PC-9 (cell line): ENCODE measurements at regions not wholly inside any gene's neighbourhood (a gene's known extent, or its start where the extent isn't known, plus 50 kb on each side); places are given as distances from the start of the nearest gene placed in this dataset.

ENCODE experiments used
- BruUV-seq: library from RNA; stranded (reverse); fragments of 400-500 nt; replicated peaks from 2 replicates; lab custom pipeline; 2021; lab: Mats Ljungman, UMichigan
- CTCF ChIA-PET: fragments of 300-600 bp; sonication (Branson Sonifier 250); formaldehyde crosslinking; loops from one replicate; lab custom pipeline; 2022; ENCODE audit warnings: antibody characterized with exemption; lab: Charles Lee
- POLR2A ChIA-PET: fragments of 300-600 bp; sonication (Branson Sonifier 250); formaldehyde crosslinking; loops from one replicate; lab custom pipeline; 2022; ENCODE audit warnings: antibody characterized with exemption; ENCODE audit not compliant: unreplicated experiment; lab: Charles Lee
- DNase-seq, 2 experiments: peaks; one replicate each; pipeline versions ENCODE4 v3.0.0 to v3.0.0-alpha.2; 2015 to 2022; ENCODE audit warnings: mixed read lengths in 1 of 2
- H2AFZ ChIP-seq: fragments of 200-600 bp; sonication (generic); 2 replicates; pipeline ENCODE4 v1.8.1; 2017; ENCODE audit warnings: antibody characterized with exemption
- H3F3A ChIP-seq: fragments of 200-600 bp; sonication (generic); 2 replicates; pipeline ENCODE4 v1.8.1; 2017; ENCODE audit warnings: antibody characterized with exemption, mild to moderate bottlenecking, low read depth; ENCODE audit not compliant: insufficient read depth
- H3K27ac ChIP-seq: fragments of 200-600 bp; sonication (generic); 2 replicates; pipeline ENCODE4 v1.6.1; 2016; ENCODE audit warnings: mixed run types
- H3K27me3 ChIP-seq: fragments of 200-600 bp; sonication (generic); 2 replicates; pipeline ENCODE4 v1.6.1; 2016; ENCODE audit warnings: low read depth, mixed run types; ENCODE audit not compliant: insufficient read depth
- H3K36me3 ChIP-seq: fragments of 200-600 bp; sonication (generic); 2 replicates; pipeline ENCODE4 v1.6.1; 2016; ENCODE audit warnings: low read depth, mixed run types
- H3K4me1 ChIP-seq: fragments of 200-600 bp; sonication (generic); replicated peaks from 2 replicates; pipeline ENCODE4 v1.6.1; 2016; ENCODE audit warnings: mixed run types; ENCODE audit not compliant: insufficient read depth
- H3K4me2 ChIP-seq: fragments of 200-600 bp; sonication (generic); 2 replicates; pipeline ENCODE4 v1.6.1; 2017; ENCODE audit warnings: mixed run types
- H3K4me3 ChIP-seq: fragments of 200-600 bp; sonication (generic); 2 replicates; pipeline ENCODE4 v1.6.1; 2016; ENCODE audit warnings: mixed run types
- H3K79me2 ChIP-seq: fragments of 200-600 bp; sonication (generic); 2 replicates; pipeline ENCODE4 v1.6.1; 2017; ENCODE audit warnings: low read depth, mixed run types
- H3K9me2 ChIP-seq: fragments of 200-600 bp; sonication (generic); 2 replicates; pipeline ENCODE4 v1.8.1; 2017; ENCODE audit warnings: mild to moderate bottlenecking; ENCODE audit not compliant: insufficient read depth
- H3K9me3 ChIP-seq: fragments of 200-600 bp; sonication (generic); 2 replicates; pipeline ENCODE4 v1.8.1; 2016; ENCODE audit warnings: low read depth; ENCODE audit not compliant: insufficient read depth
- H4K20me1 ChIP-seq: fragments of 200-600 bp; sonication (generic); 2 replicates; pipeline ENCODE4 v1.8.1; 2017; ENCODE audit not compliant: insufficient read depth
- EZH2 ChIP-seq: fragments of 200-600 bp; sonication (generic); IDR thresholded peaks from 2 replicates; pipeline ENCODE4 v1.8.0; 2017; ENCODE audit warnings: antibody characterized with exemption, low read depth
- intact Hi-C: fragments of 100-400 bp; cut with micrococcal nuclease; formaldehyde crosslinking; loops from one replicate; pipeline ENCODE4 v1.10.0; 2022; ENCODE audit not compliant: unreplicated experiment
- TF ChIP-seq, protein P1 (sequence below): fragments of 200-600 bp; sonication (generic); conservative IDR thresholded peaks from 2 replicates; pipeline ENCODE4 v1.6.1; 2017; ENCODE audit warnings: mixed run types, antibody characterized with exemption, mild to moderate bottlenecking, moderate library complexity

DNA sequence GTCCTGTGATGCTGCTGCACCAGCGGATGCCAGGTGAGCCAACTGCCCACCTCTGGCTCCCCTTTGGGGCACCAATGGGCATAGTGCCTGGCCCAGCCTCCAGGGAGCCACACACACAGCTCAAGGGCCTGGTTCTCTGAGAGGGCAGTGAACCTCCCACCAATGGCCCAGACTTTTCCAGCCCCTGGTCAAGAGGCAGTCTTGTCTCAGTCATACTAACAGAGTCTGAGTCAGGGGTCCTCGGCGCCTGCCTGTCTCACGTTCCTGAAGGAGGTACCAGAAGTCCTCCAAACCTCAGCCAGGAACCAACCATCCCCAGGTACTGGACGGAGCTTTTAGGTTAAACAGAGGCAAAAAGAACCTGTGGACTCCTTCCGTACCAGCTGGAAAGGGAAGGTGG lies 121.1 kb downstream of the C5orf15 start:
- BruUV-seq: no TSS peak
- Histone ChIP-seq H3K4me3 (no peak overlapping the region), H2AFZ (no peak overlapping the region), H3F3A (no peaks in the 10 kb centered on the region), H3K4me1 (0 out of 2 replicates have a peak, but pooled peaks cover 7% of the 10 kb centered on the region), H3K9me2 (no peaks in the 10 kb centered on the region), H3K79me2 (no peaks in the 10 kb centered on the region), H3K9me3 (no peaks in the 10 kb centered on the region), H3K27ac (no peak overlapping the region), H4K20me1 (no peaks in the 10 kb centered on the region), H3K4me2 (no peak overlapping the region), H3K36me3 (no peaks in the 10 kb centered on the region), H3K27me3 (no peaks in the 10 kb centered on the region)
- no peak for DNase-seq
- TF ChIP-seq EZH2: no peak
- TF ChIP-seq, protein P1, sequence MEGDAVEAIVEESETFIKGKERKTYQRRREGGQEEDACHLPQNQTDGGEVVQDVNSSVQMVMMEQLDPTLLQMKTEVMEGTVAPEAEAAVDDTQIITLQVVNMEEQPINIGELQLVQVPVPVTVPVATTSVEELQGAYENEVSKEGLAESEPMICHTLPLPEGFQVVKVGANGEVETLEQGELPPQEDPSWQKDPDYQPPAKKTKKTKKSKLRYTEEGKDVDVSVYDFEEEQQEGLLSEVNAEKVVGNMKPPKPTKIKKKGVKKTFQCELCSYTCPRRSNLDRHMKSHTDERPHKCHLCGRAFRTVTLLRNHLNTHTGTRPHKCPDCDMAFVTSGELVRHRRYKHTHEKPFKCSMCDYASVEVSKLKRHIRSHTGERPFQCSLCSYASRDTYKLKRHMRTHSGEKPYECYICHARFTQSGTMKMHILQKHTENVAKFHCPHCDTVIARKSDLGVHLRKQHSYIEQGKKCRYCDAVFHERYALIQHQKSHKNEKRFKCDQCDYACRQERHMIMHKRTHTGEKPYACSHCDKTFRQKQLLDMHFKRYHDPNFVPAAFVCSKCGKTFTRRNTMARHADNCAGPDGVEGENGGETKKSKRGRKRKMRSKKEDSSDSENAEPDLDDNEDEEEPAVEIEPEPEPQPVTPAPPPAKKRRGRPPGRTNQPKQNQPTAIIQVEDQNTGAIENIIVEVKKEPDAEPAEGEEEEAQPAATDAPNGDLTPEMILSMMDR: no peak
- ChIA-PET CTCF (no interaction called here), POLR2A (no interaction called here)
- intact Hi-C loops: no loop called here

DNA sequence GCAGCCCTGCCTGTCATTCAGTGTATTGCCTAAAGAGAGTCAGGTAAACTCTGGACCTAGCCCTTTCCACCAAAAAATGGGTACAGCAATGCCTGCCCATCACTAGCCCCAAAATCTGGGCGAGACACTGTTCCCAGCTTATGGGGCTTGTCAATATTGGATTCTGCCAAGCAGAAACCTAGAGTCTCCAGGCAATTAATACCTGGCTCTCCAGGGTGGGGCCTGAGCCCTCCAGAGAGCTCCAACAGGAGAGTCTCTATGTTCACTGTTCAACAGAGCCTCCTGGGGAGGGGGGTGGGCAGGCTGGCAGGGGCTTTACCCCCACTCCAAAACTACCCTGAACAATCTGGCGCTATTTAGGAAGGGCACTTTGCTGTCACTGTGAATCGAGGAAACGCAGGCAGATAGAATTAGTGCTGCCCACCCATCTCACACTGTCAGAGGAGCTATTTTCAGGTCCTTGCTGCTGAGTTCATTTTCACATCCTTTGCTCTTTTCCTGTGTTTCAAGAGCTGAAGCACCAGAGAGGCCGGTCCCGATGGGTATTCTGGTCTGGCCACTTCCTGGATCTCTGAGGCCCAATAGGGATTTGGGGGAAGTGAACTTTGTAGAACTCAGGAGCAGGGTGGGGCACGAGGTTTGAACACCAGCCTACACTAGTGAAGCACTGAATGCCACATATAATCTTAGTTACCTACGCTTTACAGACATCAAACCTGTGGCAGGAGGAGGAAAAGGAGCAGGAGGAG lies 121.8 kb downstream of the C5orf15 start:
- no peak for DNase-seq
- H3K4me3 ChIP-seq: no peak overlapping the region
- no peak overlapping the region for H3K4me2 ChIP-seq
- H4K20me1 ChIP-seq: no peaks in the 10 kb centered on the region
- H3K27me3 ChIP-seq: no peaks in the 10 kb centered on the region
- H3K9me3 ChIP-seq: no peaks in the 10 kb centered on the region
- no peaks in the 10 kb centered on the region for H3F3A ChIP-seq
- BruUV-seq: no TSS peak
- intact Hi-C loops: no loop called here
- H3K9me2 ChIP-seq: no peaks in the 10 kb centered on the region
- CTCF ChIA-PET: no interaction called here
- H3K4me1 ChIP-seq: 0 out of 2 replicates have a peak, but pooled peaks cover 7% of the 10 kb centered on the region
- H3K27ac ChIP-seq: no peak overlapping the region
- no peaks in the 10 kb centered on the region for H3K36me3 ChIP-seq
- TF ChIP-seq, protein P1: no peak
- TF ChIP-seq EZH2: no peak
- H2AFZ ChIP-seq: no peak overlapping the region
- POLR2A ChIA-PET: no interaction called here
- no peaks in the 10 kb centered on the region for H3K79me2 ChIP-seq

DNA sequence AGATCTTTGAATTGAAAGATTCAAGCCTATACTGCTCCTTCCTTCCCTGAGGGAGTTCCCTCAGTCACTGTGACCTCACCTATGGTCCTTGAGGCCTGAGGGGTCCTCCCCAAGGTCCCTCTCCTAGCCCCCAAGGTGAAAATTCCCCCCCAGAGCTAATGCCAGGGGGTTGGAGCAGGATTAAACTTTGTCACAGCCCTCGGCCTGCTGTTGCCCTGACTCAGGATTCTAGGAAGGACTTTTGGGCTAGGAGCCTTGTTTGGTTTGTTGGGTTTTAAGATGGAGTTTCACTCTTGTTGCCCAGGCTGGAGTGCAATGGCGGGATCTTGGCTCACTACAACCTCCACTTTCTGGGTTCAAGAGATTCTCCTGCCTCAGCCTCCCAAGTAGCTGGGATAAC lies 123.2 kb downstream of the C5orf15 start:
- Histone ChIP-seq H3K4me1 (0 out of 2 replicates have a peak, but pooled peaks cover 7% of the 10 kb centered on the region), H3K79me2 (no peaks in the 10 kb centered on the region), H3F3A (no peaks in the 10 kb centered on the region), H2AFZ (no peak overlapping the region), H4K20me1 (no peaks in the 10 kb centered on the region), H3K4me2 (no peak overlapping the region), H3K36me3 (no peaks in the 10 kb centered on the region), H3K27ac (no peak overlapping the region), H3K9me2 (no peaks in the 10 kb centered on the region), H3K9me3 (no peaks in the 10 kb centered on the region), H3K4me3 (no peak overlapping the region), H3K27me3 (no peaks in the 10 kb centered on the region)
- ChIA-PET CTCF (no interaction called here), POLR2A (no interaction called here)
- TF ChIP-seq, protein P1: no peak
- TF ChIP-seq EZH2: no peak
- DNase-seq: no peak
- no TSS peak for BruUV-seq
- intact Hi-C loops: no loop called here
